ENCODE measurements at regions not wholly inside any gene's neighbourhood (a gene's known extent, or its start where the extent isn't known, plus 50 kb on each side); places are given as distances from the start of the nearest gene placed in this dataset.

DNA sequence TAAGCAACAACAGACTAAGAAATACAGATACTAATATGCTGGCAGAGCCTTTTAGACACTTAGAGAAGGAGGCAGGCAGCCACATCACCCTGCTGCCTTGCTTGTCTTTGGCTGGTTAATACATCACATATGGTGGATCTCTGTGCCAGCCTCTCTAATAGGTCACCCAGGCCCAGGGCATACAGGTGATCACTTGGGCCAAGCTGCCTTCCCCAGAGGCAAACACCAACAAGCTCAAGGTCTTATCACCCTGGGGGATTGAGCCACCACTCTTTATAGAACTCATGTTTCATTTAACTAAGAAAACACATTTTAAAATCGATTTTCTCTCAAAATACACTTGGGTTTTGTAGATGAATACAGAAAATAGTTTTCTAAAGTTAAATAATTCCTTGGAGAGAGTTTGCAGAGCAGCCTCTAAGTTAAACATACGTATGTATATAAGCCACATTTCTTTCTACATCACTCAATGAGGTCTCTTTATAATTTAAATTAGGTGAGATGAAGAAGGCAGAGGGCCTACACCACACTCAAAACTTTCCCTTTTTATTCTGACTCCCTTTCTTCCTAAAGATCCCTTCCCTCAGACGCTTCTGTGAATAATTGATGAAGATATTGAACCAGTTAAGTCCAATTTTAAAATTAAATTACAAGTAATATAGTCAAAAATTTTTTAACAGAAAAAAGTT, 556.8 kb upstream of the GHITM start:
- no peak overlapping the region for H3K4me3 ChIP-seq (ENCODE audit: insufficient read depth, low read length, poor library complexity, severe bottlenecking)
- no peak overlapping the region for H3K4me2 ChIP-seq (ENCODE audit: low read depth, low read length, poor library complexity, severe bottlenecking)
- H3K36me3 ChIP-seq (ENCODE audit: low read length), result no peaks in the 10 kb centered on the region
- H4K20me1 ChIP-seq (ENCODE audit: low read depth, low read length), result no peaks in the 10 kb centered on the region
- no peak overlapping the region for H3K27ac ChIP-seq (ENCODE audit: low read depth, low read length)
- no peak overlapping the region for H3K9ac ChIP-seq (ENCODE audit: low read length)
- H3F3A ChIP-seq (ENCODE audit: insufficient read depth), result no peaks in the 10 kb centered on the region
- no peak overlapping the region for H2AFZ ChIP-seq (ENCODE audit: low read depth, low read length, severe bottlenecking)
- TF ChIP-seq, protein P1, sequence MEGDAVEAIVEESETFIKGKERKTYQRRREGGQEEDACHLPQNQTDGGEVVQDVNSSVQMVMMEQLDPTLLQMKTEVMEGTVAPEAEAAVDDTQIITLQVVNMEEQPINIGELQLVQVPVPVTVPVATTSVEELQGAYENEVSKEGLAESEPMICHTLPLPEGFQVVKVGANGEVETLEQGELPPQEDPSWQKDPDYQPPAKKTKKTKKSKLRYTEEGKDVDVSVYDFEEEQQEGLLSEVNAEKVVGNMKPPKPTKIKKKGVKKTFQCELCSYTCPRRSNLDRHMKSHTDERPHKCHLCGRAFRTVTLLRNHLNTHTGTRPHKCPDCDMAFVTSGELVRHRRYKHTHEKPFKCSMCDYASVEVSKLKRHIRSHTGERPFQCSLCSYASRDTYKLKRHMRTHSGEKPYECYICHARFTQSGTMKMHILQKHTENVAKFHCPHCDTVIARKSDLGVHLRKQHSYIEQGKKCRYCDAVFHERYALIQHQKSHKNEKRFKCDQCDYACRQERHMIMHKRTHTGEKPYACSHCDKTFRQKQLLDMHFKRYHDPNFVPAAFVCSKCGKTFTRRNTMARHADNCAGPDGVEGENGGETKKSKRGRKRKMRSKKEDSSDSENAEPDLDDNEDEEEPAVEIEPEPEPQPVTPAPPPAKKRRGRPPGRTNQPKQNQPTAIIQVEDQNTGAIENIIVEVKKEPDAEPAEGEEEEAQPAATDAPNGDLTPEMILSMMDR (IDR thresholded peaks at IDR 0.05; ENCODE audit: insufficient read depth, low read length, poor library complexity, severe bottlenecking), result no peak
- TF ChIP-seq EZH2phosphoT487 (conservative IDR thresholded peaks at IDR 0.05; ENCODE audit: low read length), result no peak
- H3K9me2 ChIP-seq (replicated peaks; ENCODE audit: insufficient read depth, low read length), result no peaks in the 10 kb centered on the region
- no peaks in the 10 kb centered on the region for H3K27me3 ChIP-seq (ENCODE audit: low read length)
- H3K79me2 ChIP-seq (ENCODE audit: insufficient read depth, low read length), result no peaks in the 10 kb centered on the region
- H3K9me3 ChIP-seq (ENCODE audit: insufficient read depth, low read length), result no peaks in the 10 kb centered on the region

DNA sequence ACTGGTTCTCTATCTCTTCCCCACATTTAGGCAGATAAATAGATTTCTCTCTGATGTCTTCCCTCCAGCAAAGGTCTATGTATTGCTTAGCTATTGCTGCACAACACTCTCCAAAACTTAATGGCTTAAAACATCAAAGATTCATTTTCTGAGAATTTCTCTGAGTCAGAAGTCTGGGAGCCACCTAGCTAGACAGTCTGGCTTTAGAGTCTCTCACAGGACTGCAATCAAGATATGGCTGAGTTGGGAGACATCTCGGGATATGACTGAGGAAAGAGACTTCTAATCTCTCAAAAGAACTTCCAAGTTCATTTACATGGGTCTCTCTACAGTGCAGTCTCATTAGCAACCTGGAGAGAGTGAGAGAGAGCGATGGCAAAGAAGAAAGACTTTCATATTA, 553.6 kb upstream of the GHITM start:
- H2AFZ ChIP-seq (ENCODE audit: low read depth, low read length, severe bottlenecking), result no peak overlapping the region
- H3F3A ChIP-seq (ENCODE audit: insufficient read depth), result no peaks in the 10 kb centered on the region
- no peaks in the 10 kb centered on the region for H3K36me3 ChIP-seq (ENCODE audit: low read length)
- no peak overlapping the region for H3K9ac ChIP-seq (ENCODE audit: low read length)
- no peaks in the 10 kb centered on the region for H3K27me3 ChIP-seq (ENCODE audit: low read length)
- H3K27ac ChIP-seq (ENCODE audit: low read depth, low read length), result no peak overlapping the region
- no peaks in the 10 kb centered on the region for H4K20me1 ChIP-seq (ENCODE audit: low read depth, low read length)
- no peak overlapping the region for H3K4me2 ChIP-seq (ENCODE audit: low read depth, low read length, poor library complexity, severe bottlenecking)
- TF ChIP-seq, protein P1 (IDR thresholded peaks at IDR 0.05; ENCODE audit: insufficient read depth, low read length, poor library complexity, severe bottlenecking), result no peak
- H3K9me2 ChIP-seq (replicated peaks; ENCODE audit: insufficient read depth, low read length), result no peaks in the 10 kb centered on the region
- no peak overlapping the region for H3K4me3 ChIP-seq (ENCODE audit: insufficient read depth, low read length, poor library complexity, severe bottlenecking)
- H3K9me3 ChIP-seq (ENCODE audit: insufficient read depth, low read length), result no peaks in the 10 kb centered on the region
- no peaks in the 10 kb centered on the region for H3K79me2 ChIP-seq (ENCODE audit: insufficient read depth, low read length)

DNA sequence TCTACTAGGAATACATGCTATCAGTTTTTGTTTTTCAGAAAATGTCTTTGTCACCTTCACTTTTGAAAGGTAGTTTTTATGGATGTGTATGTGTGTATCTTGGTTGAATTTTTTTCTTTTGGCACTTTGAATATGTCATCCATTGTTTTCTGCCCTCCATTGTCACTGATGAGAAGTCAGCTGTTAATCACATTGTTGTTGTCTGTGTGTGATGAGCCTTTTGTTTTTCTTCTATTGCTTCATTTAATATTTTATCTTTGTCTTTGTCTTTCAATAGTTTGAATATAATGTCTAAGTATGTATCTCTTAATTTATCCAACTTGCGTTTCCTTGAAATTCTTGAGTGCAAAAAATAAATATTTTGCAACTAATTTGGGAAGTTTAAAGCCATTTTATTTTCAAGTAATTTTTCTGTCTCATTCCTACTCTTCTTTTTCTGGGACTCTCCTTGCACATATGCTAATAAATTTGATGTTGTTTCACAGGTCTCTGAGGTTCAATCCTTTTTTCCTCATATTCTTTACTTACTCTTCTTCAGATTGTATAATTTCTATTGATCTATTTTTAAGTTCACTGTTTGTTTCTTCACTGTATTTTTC, 546.9 kb upstream of the GHITM start:
- Histone ChIP-seq H3F3A (ENCODE audit: insufficient read depth) (no peaks in the 10 kb centered on the region), H3K27ac (ENCODE audit: low read depth, low read length) (no peak overlapping the region), H3K4me3 (ENCODE audit: insufficient read depth, low read length, poor library complexity, severe bottlenecking) (no peak overlapping the region), H3K36me3 (ENCODE audit: low read length) (no peaks in the 10 kb centered on the region), H4K20me1 (ENCODE audit: low read depth, low read length) (no peaks in the 10 kb centered on the region), H3K9me3 (ENCODE audit: insufficient read depth, low read length) (no peaks in the 10 kb centered on the region), H3K4me2 (ENCODE audit: low read depth, low read length, poor library complexity, severe bottlenecking) (no peak overlapping the region), H3K9ac (ENCODE audit: low read length) (no peak overlapping the region), H3K9me2 (replicated peaks; ENCODE audit: insufficient read depth, low read length) (no peaks in the 10 kb centered on the region), H2AFZ (ENCODE audit: low read depth, low read length, severe bottlenecking) (no peak overlapping the region), H3K27me3 (ENCODE audit: low read length) (no peaks in the 10 kb centered on the region), H3K79me2 (ENCODE audit: insufficient read depth, low read length) (no peaks in the 10 kb centered on the region)
- no peak for TF ChIP-seq EZH2phosphoT487 (conservative IDR thresholded peaks at IDR 0.05; ENCODE audit: low read length)
- TF ChIP-seq, protein P1 (IDR thresholded peaks at IDR 0.05; ENCODE audit: insufficient read depth, low read length, poor library complexity, severe bottlenecking), result no peak

Data from SU-DHL-6 (cell line).